OCI-LY1 (cell line): ENCODE measurements at regions not wholly inside any gene's neighbourhood (a gene's known extent, or its start where the extent isn't known, plus 50 kb on each side); places are given as distances from the start of the nearest gene placed in this dataset.
"Not testable (repeated sequence)": the region's sequence is repeated elsewhere in the genome, so short reads cannot be mapped to it uniquely, and the experiment has no call there.

Source experiments
- H2AFZ ChIP-seq: fragments of 200-600 bp; sonication (generic), shearing (Covaris generic); 2 replicates; pipeline ENCODE4 v1.6.0; 2014; ENCODE audit warnings: antibody characterized with exemption, mild to moderate bottlenecking, low read length
- H3F3A ChIP-seq: fragments of 200-600 bp; sonication (generic), shearing (Covaris generic); 2 replicates; pipeline ENCODE4 v1.6.0; 2014; ENCODE audit warnings: mild to moderate bottlenecking, antibody characterized with exemption, low read length, moderate library complexity; ENCODE audit not compliant: insufficient read depth
- H3K27ac ChIP-seq: fragments of 200-600 bp; sonication (generic); 2 replicates; pipeline ENCODE4 v1.5.1; 2014; ENCODE audit warnings: low read length, mixed run types, mild to moderate bottlenecking, low read depth; ENCODE audit not compliant: poor library complexity, severe bottlenecking
- H3K27me3 ChIP-seq: fragments of 200-600 bp; sonication (generic); 2 replicates; pipeline ENCODE4 v1.6.0; 2014; ENCODE audit warnings: antibody characterized with exemption, mild to moderate bottlenecking, low read length, moderate library complexity; ENCODE audit not compliant: insufficient read depth
- H3K36me3 ChIP-seq: fragments of 200-600 bp; sonication (generic); 2 replicates; pipeline ENCODE4 v1.6.1; 2014; ENCODE audit warnings: mild to moderate bottlenecking, antibody characterized with exemption, low read length, moderate library complexity, mixed read lengths; ENCODE audit not compliant: insufficient read depth
- H3K4me1 ChIP-seq: fragments of 200-600 bp; sonication (generic); 2 replicates; pipeline ENCODE4 v1.5.1; 2014; ENCODE audit warnings: mild to moderate bottlenecking, low read length, moderate library complexity; ENCODE audit not compliant: insufficient read depth, severe bottlenecking
- H3K4me2 ChIP-seq: fragments of 200-600 bp; sonication (generic), shearing (Covaris generic); 2 replicates; pipeline ENCODE4 v1.6.1; 2014; ENCODE audit warnings: low read length
- H3K4me3 ChIP-seq: fragments of 200-600 bp; sonication (generic); 2 replicates; pipeline ENCODE4 v1.5.1; 2014; ENCODE audit warnings: low read length, low read depth, mild to moderate bottlenecking, mixed read lengths; ENCODE audit not compliant: poor library complexity, severe bottlenecking
- H3K79me2 ChIP-seq: fragments of 200-600 bp; shearing (Covaris generic); 2 replicates; pipeline ENCODE4 v1.6.1; 2016; ENCODE audit warnings: mixed run types, low read length, mixed read lengths; ENCODE audit not compliant: insufficient read depth
- H3K9ac ChIP-seq: fragments of 200-600 bp; sonication (generic), shearing (Covaris generic); 2 replicates; pipeline ENCODE4 v1.6.1; 2014; ENCODE audit warnings: mild to moderate bottlenecking, low read length, mixed read lengths
- H3K9me2 ChIP-seq: fragments of 200-600 bp; sonication (generic), shearing (Covaris generic); 2 replicates; pipeline ENCODE4 v1.6.1; 2014; ENCODE audit warnings: low read depth, mild to moderate bottlenecking, low read length, mixed read lengths
- H3K9me3 ChIP-seq: fragments of 200-600 bp; shearing (Covaris generic); 2 replicates; pipeline ENCODE4 v1.6.1; 2014; ENCODE audit warnings: low read length, mixed read lengths
- H4K20me1 ChIP-seq: fragments of 200-600 bp; sonication (generic), shearing (Covaris generic); 2 replicates; pipeline ENCODE4 v1.6.0; 2016; ENCODE audit warnings: mild to moderate bottlenecking, low read length; ENCODE audit not compliant: insufficient read depth
- CTCF ChIP-seq: fragments of 200-600 bp; sonication (generic), shearing (Covaris generic); IDR thresholded peaks from 2 replicates; pipeline ENCODE4 v1.5.1; 2017; ENCODE audit warnings: mild to moderate bottlenecking, antibody characterized with exemption, low read length, moderate library complexity, mixed read lengths
- EZH2 ChIP-seq: fragments of 200-600 bp; sonication (generic), shearing (Covaris generic); IDR thresholded peaks from 2 replicates; pipeline ENCODE4 v1.8.0; 2017; ENCODE audit warnings: borderline replicate concordance, mixed run types, mild to moderate bottlenecking, antibody characterized with exemption, low read length, moderate library complexity, mixed read lengths

GRCh38 chr3:191740712-191741111 is 279.7 kb downstream of the PYDC2 start:
- Histone ChIP-seq H3K9ac (no peak overlapping the region), H3K36me3 (no peaks in the 10 kb centered on the region), H2AFZ (no peak overlapping the region), H3K4me3 (no peak overlapping the region), H3K9me2 (no peaks in the 10 kb centered on the region), H3K4me1 (no peaks in the 10 kb centered on the region), H3F3A (no peaks in the 10 kb centered on the region), H3K27me3 (no peaks in the 10 kb centered on the region), H3K27ac (no peak overlapping the region), H3K9me3 (no peaks in the 10 kb centered on the region), H3K4me2 (no peak overlapping the region), H4K20me1 (no peaks in the 10 kb centered on the region), H3K79me2 (no peaks in the 10 kb centered on the region)
- TF ChIP-seq EZH2 (no peak), CTCF (no peak)

- not testable (repeated sequence) for H3K27ac ChIP-seq, H3K4me2 ChIP-seq, H4K20me1 ChIP-seq, H3K36me3 ChIP-seq, H3K9ac ChIP-seq, H3K79me2 ChIP-seq, H3K27me3 ChIP-seq, H3K9me3 ChIP-seq, H3K9me2 ChIP-seq, H3F3A ChIP-seq, H2AFZ ChIP-seq, H3K4me1 ChIP-seq, H3K4me3 ChIP-seq
Observed at GRCh38 chr3:191741847-191742350, 280.9 kb downstream of the PYDC2 start.

- Histone ChIP-seq H3K27me3 (no peaks in the 10 kb centered on the region), H3F3A (no peaks in the 10 kb centered on the region), H3K4me1 (no peaks in the 10 kb centered on the region), H3K9me2 (no peaks in the 10 kb centered on the region), H3K4me3 (no peak overlapping the region), H2AFZ (no peak overlapping the region), H3K36me3 (no peaks in the 10 kb centered on the region), H3K9me3 (no peaks in the 10 kb centered on the region), H3K79me2 (no peaks in the 10 kb centered on the region), H3K27ac (no peak overlapping the region), H3K4me2 (no peak overlapping the region), H4K20me1 (no peaks in the 10 kb centered on the region), H3K9ac (no peak overlapping the region)
- TF ChIP-seq CTCF (no peak), EZH2 (no peak)
Observed at GRCh38 chr3:191743283-191743682, 282.3 kb downstream of the PYDC2 start.

- no peaks in the 10 kb centered on the region for H3F3A ChIP-seq
- no peaks in the 10 kb centered on the region for H3K9me3 ChIP-seq
- H3K36me3 ChIP-seq = no peaks in the 10 kb centered on the region
- no peaks in the 10 kb centered on the region for H3K9me2 ChIP-seq
- no peaks in the 10 kb centered on the region for H4K20me1 ChIP-seq
- no peak overlapping the region for H3K4me3 ChIP-seq
- H2AFZ ChIP-seq = no peak overlapping the region
- no peaks in the 10 kb centered on the region for H3K27me3 ChIP-seq
- no peak for TF ChIP-seq CTCF
- TF ChIP-seq EZH2 = no peak
- no peak overlapping the region for H3K9ac ChIP-seq
- no peak overlapping the region for H3K4me2 ChIP-seq
- no peaks in the 10 kb centered on the region for H3K79me2 ChIP-seq
- H3K27ac ChIP-seq = no peak overlapping the region
- no peaks in the 10 kb centered on the region for H3K4me1 ChIP-seq
Observed at GRCh38 chr3:191750618-191751017, 289.7 kb downstream of the PYDC2 start.
